NCI-H2227 (cell line): ENCODE measurements at regions not wholly inside any gene's neighbourhood (a gene's known extent, or its start where the extent isn't known, plus 50 kb on each side); places are given as distances from the start of the nearest gene placed in this dataset.
"Not testable (repeated sequence)": the region's sequence is repeated elsewhere in the genome, so short reads cannot be mapped to it uniquely, and the experiment has no call there.

ENCODE experiments used
- DNase-seq: peaks from one replicate; lab custom pipeline; 2025; ENCODE audit not compliant: unreplicated experiment; lab: John Stamatoyannopoulos, UW

DNA sequence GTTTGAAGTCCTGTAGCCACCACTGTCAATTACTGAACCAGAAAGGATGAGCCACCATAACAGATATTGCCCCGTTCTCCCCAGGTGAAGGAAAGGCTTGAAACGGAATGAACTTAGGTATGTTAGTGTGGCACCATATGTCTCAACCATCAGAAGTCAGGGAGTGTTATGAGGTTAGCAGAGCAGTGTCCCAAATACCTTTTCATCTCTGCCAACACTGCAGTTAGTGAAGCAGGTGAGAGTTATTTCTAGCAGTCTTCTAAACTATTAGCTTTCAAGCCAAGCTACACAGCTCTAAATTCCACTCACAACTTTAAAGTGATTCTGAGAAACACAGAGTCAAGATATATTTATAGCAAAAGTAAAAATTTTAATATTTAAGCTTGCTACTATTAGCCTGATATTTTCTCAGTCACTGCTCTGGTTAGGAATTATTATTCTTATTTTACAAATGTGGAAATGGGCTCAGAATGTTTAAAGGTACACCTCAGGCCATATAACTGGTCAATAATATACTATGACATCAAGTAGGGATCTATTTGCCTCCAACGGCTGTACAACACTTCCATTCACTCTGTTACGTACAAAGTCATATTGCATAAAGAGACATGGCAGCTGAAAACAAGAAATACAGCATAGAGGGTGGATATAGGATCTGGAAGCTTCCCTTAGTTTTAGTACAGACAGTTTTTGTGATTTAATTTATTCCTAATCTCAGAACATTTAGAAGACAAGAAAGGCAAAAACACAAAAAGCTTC is 1527.1 kb upstream of the PRR20A start:
- no peak for DNase-seq

DNA sequence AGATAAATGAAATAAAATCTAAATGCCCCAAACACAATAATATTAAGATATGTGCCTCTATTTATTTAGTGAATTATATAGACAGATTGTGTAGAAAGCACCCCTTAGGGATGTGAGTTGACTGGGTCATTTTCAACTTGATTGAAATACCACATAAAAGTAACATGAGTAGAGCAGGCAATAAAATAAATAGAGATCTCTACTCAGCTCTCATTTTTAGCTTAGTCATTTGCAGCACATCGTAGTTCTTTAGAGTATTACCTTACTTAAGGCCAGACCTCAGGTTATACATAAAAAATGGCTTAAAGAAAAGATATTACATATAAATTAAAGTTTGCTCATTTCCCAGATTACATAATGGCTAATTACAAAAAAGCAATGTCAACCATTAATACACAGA is 1525.6 kb upstream of the PRR20A start:
- DNase-seq = no peak

DNA sequence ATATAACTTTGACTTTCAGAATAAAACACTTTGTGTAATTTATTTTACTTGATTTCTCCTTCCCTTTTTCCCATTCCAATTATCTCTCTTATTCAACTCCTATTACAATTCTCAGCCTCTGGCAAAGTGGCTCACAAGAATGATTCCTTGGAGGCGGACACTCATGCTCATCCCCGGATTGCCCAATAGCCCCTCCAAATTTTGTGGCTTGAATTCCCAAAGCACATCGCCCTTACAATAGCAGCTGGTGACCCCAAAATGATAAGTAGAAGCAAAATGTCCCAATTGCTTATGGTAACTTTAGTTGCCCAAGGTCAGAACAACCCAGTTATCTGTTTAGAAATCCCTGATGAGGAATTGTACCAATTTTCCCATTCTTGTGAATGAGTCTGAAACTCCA is 1523.5 kb upstream of the PRR20A start:
- DNase-seq = no peak

DNA sequence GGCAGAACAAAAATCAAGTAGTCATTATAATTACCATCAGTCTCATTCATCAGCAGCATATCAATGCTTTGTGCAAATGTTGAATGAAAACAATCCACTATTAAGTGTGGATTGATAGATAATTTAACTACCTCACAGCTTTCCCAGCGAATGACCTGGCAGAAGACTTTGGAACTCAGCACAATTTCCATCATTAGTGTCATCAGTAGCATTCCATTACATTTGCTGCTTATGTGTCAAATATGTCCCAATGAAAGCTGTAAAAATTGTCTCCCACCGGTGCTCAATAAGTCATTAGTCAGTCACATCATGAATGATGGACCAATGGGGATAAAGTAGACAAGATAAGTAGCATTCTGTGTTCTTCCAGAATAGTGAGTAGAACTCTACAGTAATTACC is 1513.5 kb upstream of the PRR20A start:
- DNase-seq = no peak

DNA sequence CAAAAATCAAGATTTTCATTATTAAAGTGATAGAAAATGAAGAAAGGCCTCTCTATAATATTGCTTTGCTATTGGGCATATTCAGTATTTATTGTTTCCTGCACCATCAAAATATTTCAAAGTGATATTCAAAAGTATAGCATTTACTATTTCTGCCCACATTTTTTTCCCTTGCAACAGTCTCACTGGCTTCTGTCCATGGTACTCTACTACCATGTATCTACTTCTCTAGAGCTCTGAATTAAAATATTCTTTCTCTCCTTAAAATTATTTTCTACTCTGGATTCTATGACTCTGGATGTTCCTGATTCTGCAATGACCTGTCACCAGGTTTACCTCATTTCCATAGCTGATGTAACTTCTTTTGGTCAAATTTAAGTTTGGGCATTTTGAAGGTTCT is 1508.3 kb upstream of the PRR20A start:
- no peak for DNase-seq

DNA sequence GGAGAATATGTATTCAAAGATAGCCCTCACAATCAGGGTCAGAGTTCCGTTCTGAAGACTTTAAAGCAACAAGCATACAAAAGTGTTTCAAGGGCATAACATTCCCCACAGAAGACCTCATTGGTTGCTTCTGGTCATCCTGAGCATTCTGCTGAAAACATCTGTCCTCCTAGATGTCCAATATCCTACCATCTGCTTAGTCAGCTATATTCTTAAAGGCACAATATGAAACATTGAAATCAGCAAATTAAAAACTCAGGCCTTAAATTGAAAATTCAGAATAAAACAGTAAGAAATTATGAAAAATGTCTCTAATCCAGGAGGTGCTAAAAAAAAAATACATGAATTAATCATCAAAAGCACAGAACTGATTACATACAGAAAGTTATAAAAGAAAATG is 1491.2 kb upstream of the PRR20A start:
- DNase-seq = no peak

DNA sequence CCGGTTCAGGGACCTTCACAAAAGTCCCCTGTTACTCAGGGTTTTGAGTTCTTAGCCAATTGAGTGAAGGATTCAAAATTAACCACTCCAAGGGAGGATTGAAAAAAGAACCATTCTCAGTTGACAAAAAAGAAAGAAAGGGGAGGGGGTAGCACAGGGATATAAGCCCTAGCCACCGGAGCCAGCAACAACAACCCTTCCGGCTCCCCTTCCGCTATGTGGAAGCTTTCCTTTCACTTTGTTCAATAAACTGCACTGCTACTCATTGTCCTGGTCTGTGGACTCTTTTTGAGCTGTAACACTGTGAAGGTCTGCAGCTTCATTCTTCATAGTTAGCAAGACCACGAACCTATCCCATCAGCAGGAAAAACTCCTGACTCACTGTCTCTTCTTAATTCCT is 1488.1 kb upstream of the PRR20A start:
- DNase-seq = no peak

DNA sequence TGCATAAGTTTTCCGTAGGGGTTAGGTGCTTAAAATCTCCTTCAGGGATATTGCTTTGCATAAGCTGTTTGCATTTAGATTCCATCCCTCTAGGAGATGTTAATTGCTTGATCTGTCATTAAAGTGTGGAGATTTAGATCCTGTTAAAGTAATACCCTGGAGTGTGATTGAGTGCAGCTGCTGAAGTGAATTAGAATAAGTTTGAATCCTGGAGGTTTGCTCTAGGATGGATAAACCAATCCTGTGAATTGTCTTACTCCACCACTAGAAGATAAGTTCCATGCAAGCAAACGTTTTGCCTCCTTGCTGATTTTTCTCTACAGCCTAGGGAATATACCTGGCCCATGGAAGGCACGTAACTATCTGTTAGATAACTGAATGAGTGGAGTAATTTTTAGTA is 1487.2 kb upstream of the PRR20A start:
- DNase-seq = no peak

DNA sequence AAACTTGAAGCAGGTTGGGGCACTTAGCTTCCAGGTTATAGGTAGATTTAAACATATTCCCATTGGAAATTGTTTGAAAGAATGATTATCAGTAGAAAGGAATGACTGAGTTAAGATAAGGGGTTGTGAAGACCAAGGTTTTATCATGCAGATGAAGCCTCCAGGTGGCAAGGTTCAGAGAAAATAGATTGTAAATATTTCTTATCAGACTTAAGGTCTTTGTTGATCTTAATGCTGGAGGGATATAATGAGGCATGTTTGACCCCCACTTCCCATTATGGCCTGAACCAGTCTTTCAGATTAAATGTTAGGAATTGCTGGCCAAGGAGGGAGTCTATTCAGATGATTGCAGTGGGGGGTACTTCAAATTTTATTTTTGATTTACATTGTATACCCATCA is 1486.5 kb upstream of the PRR20A start:
- no peak for DNase-seq

DNA sequence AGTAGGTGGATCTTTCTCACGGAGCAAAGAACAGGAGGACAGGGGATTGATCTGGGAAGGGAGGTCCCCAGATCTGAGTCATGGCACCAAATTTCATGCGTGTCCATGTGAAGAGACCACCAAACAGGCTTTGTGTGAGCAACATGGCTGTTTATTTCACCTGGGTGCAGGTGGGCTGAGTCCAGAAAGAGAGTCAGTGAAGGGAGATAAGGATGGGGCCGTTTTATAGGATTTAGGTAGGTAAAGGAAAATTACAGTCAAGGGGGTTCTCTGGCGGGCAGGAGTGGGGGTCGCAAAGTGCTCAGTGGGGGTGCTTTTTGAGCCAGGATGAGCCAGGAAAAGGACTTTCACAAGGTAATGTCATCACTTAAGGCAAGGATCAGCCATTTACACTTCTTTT is 1480.5 kb upstream of the PRR20A start:
- not testable (repeated sequence) for DNase-seq

DNA sequence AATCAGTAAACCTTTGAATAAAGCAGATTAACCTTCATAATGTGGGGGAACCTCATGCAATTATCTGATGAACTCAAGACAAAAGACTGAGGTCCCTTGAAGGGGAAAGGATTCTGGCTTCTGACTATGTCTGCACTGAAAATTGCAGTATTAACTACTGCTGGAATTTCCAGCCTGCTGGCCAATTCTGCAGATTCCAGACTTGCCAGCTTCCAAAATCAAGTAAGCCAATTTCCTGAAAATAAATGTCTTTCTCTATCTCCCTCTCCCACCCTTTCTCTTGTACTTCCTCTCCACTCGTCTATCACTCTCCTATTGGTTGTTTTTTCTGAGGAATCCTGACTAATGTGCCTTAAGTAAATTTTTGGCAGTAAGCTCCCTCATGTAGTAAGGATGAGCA is 1479.9 kb upstream of the PRR20A start:
- DNase-seq = no peak

DNA sequence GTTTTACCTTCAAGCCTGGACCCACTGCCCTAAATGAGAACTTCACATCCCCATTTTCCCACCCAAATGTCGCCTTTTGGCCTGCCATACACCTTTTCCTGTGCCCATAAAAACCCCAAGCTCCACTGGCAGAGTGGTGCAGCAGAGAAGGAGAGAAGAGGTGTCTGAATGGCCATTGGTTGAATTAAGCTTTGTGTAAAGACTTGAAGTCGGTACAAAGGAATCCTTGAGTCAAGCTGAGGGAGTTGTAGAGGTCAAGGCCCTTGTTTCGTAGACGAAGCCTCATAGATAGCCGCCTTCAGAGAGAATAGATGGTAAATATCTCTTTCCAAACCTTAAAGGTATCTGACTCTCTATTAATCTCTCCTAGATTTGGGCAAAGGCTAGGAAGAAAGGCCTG is 1479.2 kb upstream of the PRR20A start:
- no peak for DNase-seq

DNA sequence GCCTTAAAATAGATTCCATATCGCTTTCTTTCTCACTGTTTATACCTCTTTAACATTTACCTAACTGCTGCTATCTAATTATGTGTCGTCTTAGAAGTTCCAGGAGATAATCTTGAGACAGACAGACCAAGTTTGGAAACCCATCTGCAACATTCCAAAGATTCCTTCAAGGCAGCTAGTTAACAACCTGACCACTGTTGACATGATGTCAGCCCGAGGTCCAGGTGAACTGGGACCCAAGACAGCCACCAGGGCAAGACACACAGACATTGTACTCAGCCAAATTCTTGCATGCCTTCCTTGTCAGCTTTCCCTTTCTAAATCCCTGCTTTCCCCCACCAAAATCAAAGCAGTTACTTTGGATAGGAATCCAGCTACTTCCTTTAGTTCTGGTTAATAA is 1476.5 kb upstream of the PRR20A start:
- no peak for DNase-seq

DNA sequence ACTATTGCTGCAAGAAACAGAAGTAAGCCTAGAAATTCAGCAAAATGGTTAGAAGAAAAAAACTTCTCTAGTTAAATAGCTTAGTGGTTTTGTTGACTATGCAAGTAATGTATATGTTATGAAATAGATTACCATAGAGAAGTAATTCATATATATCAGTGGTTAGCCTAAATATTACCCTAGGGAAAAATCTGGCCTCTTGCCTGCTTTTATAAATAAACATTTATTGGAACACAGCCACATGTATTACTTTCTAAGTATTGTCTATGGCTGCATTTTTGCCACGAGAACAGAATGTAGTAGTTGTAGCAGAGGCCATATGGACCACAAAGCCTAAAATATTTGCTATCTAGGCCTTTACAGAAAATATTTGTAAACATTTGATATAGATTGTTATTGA is 1471.7 kb upstream of the PRR20A start:
- no peak for DNase-seq

DNA sequence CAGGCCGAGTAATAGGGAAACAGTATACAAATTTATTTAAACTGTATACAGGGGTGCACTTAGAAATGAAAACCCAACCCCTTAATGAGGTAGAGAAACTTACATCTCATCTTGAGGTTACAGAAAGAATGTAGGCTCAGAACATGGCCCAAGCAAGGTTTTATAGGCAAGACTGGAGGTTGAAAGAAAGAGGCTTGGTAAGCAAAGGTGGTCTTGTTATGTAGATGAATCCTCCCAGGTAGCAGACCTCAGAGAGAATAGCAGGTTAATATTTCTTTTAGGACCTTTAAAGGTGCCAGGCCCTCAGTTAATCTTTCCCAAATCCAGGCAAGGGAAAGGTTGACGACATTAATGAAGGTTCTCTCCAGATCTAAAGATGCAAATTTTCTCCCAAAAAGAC is 1466.8 kb upstream of the PRR20A start:
- DNase-seq = no peak

DNA sequence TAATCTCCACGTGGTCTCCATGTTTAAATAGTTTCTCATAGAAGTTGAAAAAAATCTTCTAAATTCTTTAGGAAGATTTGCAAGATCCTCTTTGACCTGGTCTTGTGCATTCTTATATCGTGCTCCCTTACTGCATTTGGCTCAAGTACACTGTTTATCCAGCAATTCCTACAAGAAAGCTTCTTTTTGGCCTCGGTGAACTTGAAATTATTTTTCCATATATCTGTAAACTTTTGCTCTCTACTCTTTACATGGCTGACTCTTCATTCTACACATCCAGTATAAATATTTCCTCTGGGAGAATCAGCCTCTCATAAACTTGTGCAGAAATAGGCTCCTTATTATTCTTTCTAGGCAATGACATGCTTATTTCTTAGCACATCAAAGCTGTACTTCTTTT is 1457.9 kb upstream of the PRR20A start:
- no peak for DNase-seq

DNA sequence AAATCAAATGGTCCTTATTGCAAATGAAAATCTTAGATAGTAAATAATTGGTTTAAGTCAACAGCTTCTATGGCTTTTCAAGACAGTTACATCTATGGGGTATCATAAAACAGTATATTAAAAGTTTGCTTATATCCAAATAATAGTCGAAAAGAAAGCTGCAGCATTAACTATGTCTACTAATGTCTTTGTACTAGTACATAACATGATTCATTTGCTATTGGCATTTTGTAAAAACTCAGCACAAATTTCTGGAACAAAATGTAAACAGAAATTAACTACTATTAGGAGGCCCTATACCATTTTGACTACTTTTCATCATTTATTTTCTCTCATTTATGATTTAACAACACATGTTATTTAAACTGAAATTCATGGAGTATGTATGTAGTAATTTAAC is 1435.2 kb upstream of the PRR20A start:
- DNase-seq = no peak

DNA sequence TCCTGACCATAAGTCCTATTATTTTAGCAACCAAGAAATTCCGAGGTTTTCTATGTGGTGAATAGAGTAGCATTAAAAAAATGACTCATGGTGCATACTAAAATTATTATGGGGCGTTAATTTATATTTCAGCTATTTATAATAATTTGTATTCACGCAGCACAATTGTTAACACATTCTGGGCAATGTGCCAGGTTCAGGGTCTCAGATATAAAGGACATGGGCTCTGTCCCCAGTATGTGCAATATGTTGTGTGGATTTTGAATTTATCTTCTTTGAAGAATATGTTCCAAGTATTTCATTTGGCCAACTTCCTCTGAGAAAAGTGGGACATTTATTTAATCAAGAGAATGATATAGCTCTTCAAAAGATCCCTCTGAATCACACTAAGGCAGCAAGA is 1434.7 kb upstream of the PRR20A start:
- DNase-seq = no peak

DNA sequence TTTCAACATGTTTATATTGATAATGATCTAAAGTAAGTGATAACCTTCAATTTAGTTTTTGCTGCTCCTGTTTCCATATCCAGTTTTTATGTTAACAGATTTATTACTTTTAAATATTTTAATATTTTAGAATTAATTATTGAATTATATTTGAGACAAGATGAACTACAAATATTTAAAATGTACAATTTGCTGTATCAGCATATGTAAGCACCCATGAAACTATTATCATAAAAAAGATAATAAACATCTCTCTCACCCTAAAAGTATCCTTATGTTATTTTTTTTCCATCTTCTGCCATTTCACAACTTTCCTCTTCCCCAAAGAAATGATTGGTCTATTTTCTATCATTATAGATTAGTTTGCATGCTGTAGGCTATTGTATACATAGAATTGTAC is 1426.6 kb upstream of the PRR20A start:
- no peak for DNase-seq

DNA sequence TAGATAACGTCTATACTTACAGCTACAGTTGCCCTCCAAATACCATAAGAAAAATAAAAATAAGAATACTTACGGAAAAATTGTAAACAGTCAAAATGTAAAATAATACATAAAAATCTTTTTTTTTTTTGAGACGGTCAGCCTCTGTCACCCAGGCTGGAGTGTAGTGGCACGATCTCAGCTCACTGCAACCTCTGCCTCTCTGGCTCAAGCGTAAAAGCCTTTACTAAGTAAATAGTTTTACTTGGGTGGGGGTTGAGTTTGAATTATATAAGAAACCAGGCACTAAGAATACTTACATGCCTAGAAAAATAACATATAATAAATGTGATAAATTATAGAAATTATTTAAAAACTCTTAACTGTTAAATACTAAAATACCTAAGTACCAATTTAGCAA is 1413.0 kb upstream of the PRR20A start:
- DNase-seq = no peak

DNA sequence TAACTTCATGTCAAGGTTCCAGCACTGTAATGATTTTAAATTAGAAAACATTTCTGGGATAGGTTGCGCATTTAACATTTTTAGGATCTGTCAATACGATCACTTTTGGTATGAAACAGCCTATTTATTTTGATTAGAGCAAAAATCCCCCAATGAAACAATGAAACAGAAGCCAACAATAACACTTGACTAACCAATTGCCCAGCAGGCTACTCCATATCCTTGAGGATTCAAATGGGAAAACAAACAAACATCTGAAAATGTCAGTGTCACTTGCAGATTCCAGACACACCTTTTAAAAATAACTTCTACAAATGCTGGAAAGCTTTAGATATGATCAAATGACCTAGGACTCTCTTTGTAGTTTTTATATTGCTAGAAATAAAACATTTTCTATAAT is 1412.5 kb upstream of the PRR20A start:
- no peak for DNase-seq

DNA sequence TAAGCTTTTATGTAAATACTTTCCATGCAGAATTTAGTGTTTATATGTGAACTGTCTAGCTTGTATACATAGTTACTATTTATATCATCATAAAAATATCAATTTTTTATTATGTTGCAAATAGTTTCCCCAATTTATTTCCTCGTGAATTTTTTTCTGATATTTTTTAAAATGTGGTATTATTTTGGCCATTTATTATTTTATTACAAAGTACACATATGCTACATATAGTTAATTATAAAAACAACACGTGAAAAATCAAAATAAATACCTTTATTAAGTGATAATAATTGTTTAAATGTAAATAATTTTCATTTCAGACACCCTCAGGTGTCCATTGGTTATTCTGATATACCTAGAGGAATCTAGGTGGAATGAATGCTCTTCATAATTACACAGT is 1394.9 kb upstream of the PRR20A start:
- no peak for DNase-seq

DNA sequence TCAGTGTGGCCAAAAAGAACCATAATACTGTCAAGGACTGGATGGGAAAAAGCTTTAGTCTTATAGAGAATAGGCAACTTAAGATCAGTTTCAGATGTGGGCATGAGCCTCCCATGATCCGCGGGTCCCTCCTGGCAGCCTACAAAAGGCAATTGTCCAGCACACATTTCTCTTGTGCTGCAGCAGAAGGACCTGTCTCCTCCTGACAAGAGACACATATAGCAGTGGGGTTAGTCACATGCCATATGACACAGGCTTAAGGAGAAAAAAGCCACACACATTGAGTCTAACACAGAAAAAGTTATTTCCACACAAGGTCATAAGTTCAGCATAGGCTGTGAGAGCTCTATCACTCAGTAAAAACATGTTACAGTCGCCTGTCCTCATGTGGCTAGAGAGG is 1378.7 kb upstream of the PRR20A start:
- no peak for DNase-seq

DNA sequence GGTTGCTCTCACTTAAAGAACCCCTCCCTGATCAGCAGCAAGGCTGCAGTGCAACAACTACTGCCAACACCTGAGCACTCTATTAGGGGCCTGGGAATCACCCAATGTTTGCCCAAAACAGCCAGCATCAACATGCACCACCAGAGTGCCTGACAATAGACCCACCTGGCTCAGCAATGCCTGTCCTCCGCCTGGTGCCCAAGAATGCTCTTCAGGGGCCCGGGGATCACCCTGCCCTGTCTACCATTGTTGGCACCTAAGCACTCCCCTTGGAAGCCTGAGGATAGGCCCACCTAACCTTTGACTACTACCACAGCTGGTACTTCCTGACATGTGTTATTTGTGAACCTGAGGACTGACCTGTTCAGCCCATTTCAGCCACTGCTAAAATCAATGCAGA is 1363.1 kb upstream of the PRR20A start:
- DNase-seq = no peak
